ENCODE measurements at regions not wholly inside any gene's neighbourhood (a gene's known extent, or its start where the extent isn't known, plus 50 kb on each side); places are given as distances from the start of the nearest gene placed in this dataset.

GRCh38 chr11:80650966-80651365 lies 1210.1 kb upstream of the TENM4 start:
- no peaks in the 10 kb centered on the region for H3K4me1 Mint-ChIP-seq
- no peak overlapping the region for H3K4me3 Mint-ChIP-seq
- ATAC-seq (no peak), DNase-seq (no peak)
- H3K27me3 Mint-ChIP-seq: no peaks in the 10 kb centered on the region
- no peak overlapping the region for H3K27ac Mint-ChIP-seq
- H3K9me3 Mint-ChIP-seq: peaks cover 0 to 11% of the 10 kb centered on the region in 2 donors

- H3K27ac Mint-ChIP-seq: no peak overlapping the region
- H3K4me1 Mint-ChIP-seq: no peaks in the 10 kb centered on the region
- no peaks in the 10 kb centered on the region for H3K27me3 Mint-ChIP-seq
- ATAC-seq (no peak), DNase-seq (no peak)
- H3K9me3 Mint-ChIP-seq: peaks cover 0 to 17% of the 10 kb centered on the region in 2 donors
- no peak overlapping the region for H3K4me3 Mint-ChIP-seq
These were observed 1208.4 kb upstream of the TENM4 start for GRCh38 chr11:80649186-80649585.

- Mint-ChIP-seq H3K4me3 (no peak overlapping the region), H3K9me3 (peaks cover 4 to 9% of the 10 kb centered on the region in 2 donors), H3K27ac (no peak overlapping the region), H3K4me1 (no peaks in the 10 kb centered on the region), H3K27me3 (no peaks in the 10 kb centered on the region)
- DNase-seq (no peak), ATAC-seq (no peak)
These were observed 1197.5 kb upstream of the TENM4 start for GRCh38 chr11:80638296-80638695.

GRCh38 chr11:80637571-80637970 lies 1196.7 kb upstream of the TENM4 start:
- no peak overlapping the region for H3K4me3 Mint-ChIP-seq
- ATAC-seq (no peak), DNase-seq (no peak)
- peaks cover 4 to 5% of the 10 kb centered on the region in 2 donors for H3K9me3 Mint-ChIP-seq
- H3K4me1 Mint-ChIP-seq: no peaks in the 10 kb centered on the region
- H3K27ac Mint-ChIP-seq: no peak overlapping the region
- no peaks in the 10 kb centered on the region for H3K27me3 Mint-ChIP-seq

GRCh38 chr11:80636999-80637398 lies 1196.2 kb upstream of the TENM4 start:
- Mint-ChIP-seq H3K27ac (no peak overlapping the region), H3K4me3 (no peak overlapping the region), H3K4me1 (no peaks in the 10 kb centered on the region), H3K27me3 (no peaks in the 10 kb centered on the region), H3K9me3 (peaks cover 0 to 4% of the 10 kb centered on the region in 2 donors)
- DNase-seq (no peak), ATAC-seq (no peak)

- no peaks in the 10 kb centered on the region for H3K4me1 Mint-ChIP-seq
- no peak overlapping the region for H3K27ac Mint-ChIP-seq
- H3K27me3 Mint-ChIP-seq: no peaks in the 10 kb centered on the region
- DNase-seq (no peak), ATAC-seq (no peak)
- no peak overlapping the region for H3K4me3 Mint-ChIP-seq
- H3K9me3 Mint-ChIP-seq: peaks cover 0 to 4% of the 10 kb centered on the region in 2 donors
These were observed 1194.3 kb upstream of the TENM4 start for GRCh38 chr11:80635178-80635577.

GRCh38 chr11:80632691-80633090 lies 1191.9 kb upstream of the TENM4 start:
- Mint-ChIP-seq H3K4me3 (no peak overlapping the region), H3K27me3 (no peaks in the 10 kb centered on the region), H3K4me1 (no peaks in the 10 kb centered on the region), H3K27ac (no peak overlapping the region), H3K9me3 (no peaks in the 10 kb centered on the region)
- ATAC-seq (no peak), DNase-seq (no peak)

GRCh38 chr11:80632156-80632555 lies 1191.3 kb upstream of the TENM4 start:
- ATAC-seq (no peak), DNase-seq (no peak)
- no peak overlapping the region for H3K4me3 Mint-ChIP-seq
- H3K27me3 Mint-ChIP-seq: no peaks in the 10 kb centered on the region
- no peaks in the 10 kb centered on the region for H3K4me1 Mint-ChIP-seq
- H3K27ac Mint-ChIP-seq: no peak overlapping the region
- H3K9me3 Mint-ChIP-seq: no peaks in the 10 kb centered on the region

GRCh38 chr11:80629466-80629865 lies 1188.6 kb upstream of the TENM4 start:
- H3K27ac Mint-ChIP-seq: no peak overlapping the region
- H3K4me3 Mint-ChIP-seq: no peak overlapping the region
- DNase-seq (no peak), ATAC-seq (no peak)
- no peaks in the 10 kb centered on the region for H3K27me3 Mint-ChIP-seq
- H3K9me3 Mint-ChIP-seq: no peaks in the 10 kb centered on the region
- H3K4me1 Mint-ChIP-seq: no peaks in the 10 kb centered on the region

- peaks cover 0 to 6% of the 10 kb centered on the region in 2 donors for H3K9me3 Mint-ChIP-seq
- H3K4me1 Mint-ChIP-seq: no peaks in the 10 kb centered on the region
- H3K27me3 Mint-ChIP-seq: no peaks in the 10 kb centered on the region
- H3K4me3 Mint-ChIP-seq: no peak overlapping the region
- no peak for DNase-seq
- no peak overlapping the region for H3K27ac Mint-ChIP-seq
- no peak for ATAC-seq
These were observed 1186.5 kb upstream of the TENM4 start for GRCh38 chr11:80627364-80627763.

- Mint-ChIP-seq H3K4me1 (no peaks in the 10 kb centered on the region), H3K4me3 (no peak overlapping the region), H3K9me3 (peaks cover 0 to 6% of the 10 kb centered on the region in 2 donors), H3K27me3 (no peaks in the 10 kb centered on the region), H3K27ac (no peak overlapping the region)
- ATAC-seq (no peak), DNase-seq (no peak)
These were observed 1185.9 kb upstream of the TENM4 start for GRCh38 chr11:80626721-80627120.

GRCh38 chr11:80625563-80625962 lies 1184.7 kb upstream of the TENM4 start:
- ATAC-seq: no peak
- H3K27me3 Mint-ChIP-seq: no peaks in the 10 kb centered on the region
- no peaks in the 10 kb centered on the region for H3K4me1 Mint-ChIP-seq
- DNase-seq: no peak
- peaks cover 0 to 6% of the 10 kb centered on the region in 2 donors for H3K9me3 Mint-ChIP-seq
- no peak overlapping the region for H3K27ac Mint-ChIP-seq
- no peak overlapping the region for H3K4me3 Mint-ChIP-seq

GRCh38 chr11:80621871-80622270 lies 1181.0 kb upstream of the TENM4 start:
- ATAC-seq: no peak

GRCh38 chr11:80620867-80621266 lies 1180.0 kb upstream of the TENM4 start:
- Mint-ChIP-seq H3K4me3 (no peak overlapping the region), H3K4me1 (no peaks in the 10 kb centered on the region), H3K27ac (no peak overlapping the region), H3K9me3 (peaks cover 0 to 10% of the 10 kb centered on the region in 2 donors), H3K27me3 (no peaks in the 10 kb centered on the region)
- ATAC-seq (no peak), DNase-seq (no peak)

More at GRCh38 chr11:80621871-80622270, 1181.0 kb upstream of the TENM4 start:
- Mint-ChIP-seq H3K27me3 (no peaks in the 10 kb centered on the region), H3K4me1 (no peaks in the 10 kb centered on the region), H3K9me3 (peaks cover 0 to 10% of the 10 kb centered on the region in 2 donors), H3K4me3 (no peak overlapping the region), H3K27ac (no peak overlapping the region)
- no peak for DNase-seq

- peaks cover 0 to 8% of the 10 kb centered on the region in 2 donors for H3K9me3 Mint-ChIP-seq
These were observed 1176.3 kb upstream of the TENM4 start for GRCh38 chr11:80617156-80617555.

GRCh38 chr11:80616070-80616800 lies 1175.4 kb upstream of the TENM4 start:
- Mint-ChIP-seq H3K27me3 (no peaks in the 10 kb centered on the region), H3K4me1 (no peaks in the 10 kb centered on the region), H3K9me3 (peaks cover 0 to 10% of the 10 kb centered on the region in 2 donors), H3K4me3 (no peak overlapping the region), H3K27ac (no peak overlapping the region)
- ATAC-seq: no peak
- no peak for DNase-seq

More at GRCh38 chr11:80617156-80617555, 1176.3 kb upstream of the TENM4 start:
- Mint-ChIP-seq H3K4me3 (no peak overlapping the region), H3K27me3 (no peaks in the 10 kb centered on the region), H3K27ac (no peak overlapping the region), H3K4me1 (no peaks in the 10 kb centered on the region)
- DNase-seq (no peak), ATAC-seq (no peak)

GRCh38 chr11:80613655-80614054 lies 1172.8 kb upstream of the TENM4 start:
- ATAC-seq (no peak), DNase-seq (no peak)
- Mint-ChIP-seq H3K27me3 (no peaks in the 10 kb centered on the region), H3K4me3 (no peak overlapping the region), H3K27ac (no peak overlapping the region), H3K4me1 (no peaks in the 10 kb centered on the region), H3K9me3 (peaks cover 8 to 18% of the 10 kb centered on the region in 2 donors)
